H1 (cell line): ENCODE measurements at regions not wholly inside any gene's neighbourhood (a gene's known extent, or its start where the extent isn't known, plus 50 kb on each side); places are given as distances from the start of the nearest gene placed in this dataset.
A peak's percentile ranks its signal among the peaks of the same experiment; 100 is the strongest.

Experiments
- CTCF ChIA-PET: fragments of 300-600 bp; sonication (Branson Sonifier 250); formaldehyde crosslinking; loops from one replicate; lab custom pipeline; 2021; ENCODE audit not compliant: partially characterized antibody; lab: Charles Lee
- POLR2A ChIA-PET: fragments of 300-600 bp; sonication (Branson Sonifier 250); formaldehyde crosslinking; loops from one replicate; lab custom pipeline; 2021; ENCODE audit warnings: inconsistent platforms; ENCODE audit not compliant: partially characterized antibody; lab: Charles Lee
- DNase-seq, 2 experiments: peaks; one replicate each; pipeline versions ENCODE4 v3.0.0 to v3.0.0-alpha.2; 2010 to 2022; ENCODE audit warnings: low spot score in 2 of 2, low read depth in 1 of 2, mixed read lengths in 1 of 2
- FAIRE-seq: peaks from 2 replicates; lab custom pipeline; 2011; peaks lifted over from hg19 to GRCh38; lab: Jason Lieb, UNC
- H2AFZ ChIP-seq: 2 replicates; pipeline ENCODE4 v1.8.1; 2012; ENCODE audit warnings: low read length, inconsistent platforms
- H2AK5ac ChIP-seq: 2 replicates; pipeline ENCODE4 v1.6.1; 2013; ENCODE audit warnings: low read depth, low read length
- H2BK120ac ChIP-seq: replicated peaks from 2 replicates; pipeline ENCODE3; 2013; ENCODE audit warnings: low read depth, low read length, inconsistent platforms
- H2BK12ac ChIP-seq: 2 replicates; pipeline ENCODE4 v1.6.1; 2013; ENCODE audit warnings: low read depth, low read length
- H2BK15ac ChIP-seq: 2 replicates; pipeline ENCODE4 v1.6.1; 2013; ENCODE audit warnings: low read length
- H2BK20ac ChIP-seq: 2 replicates; pipeline ENCODE4 v1.6.1; 2013; ENCODE audit warnings: low read length
- H2BK5ac ChIP-seq: 2 replicates; pipeline ENCODE4 v1.6.1; 2013; ENCODE audit warnings: low read depth, low read length
- H3K14ac ChIP-seq: 2 replicates; pipeline ENCODE4 v1.6.1; 2013; ENCODE audit warnings: inconsistent platforms; ENCODE audit not compliant: insufficient read length
- H3K18ac ChIP-seq: 2 replicates; pipeline ENCODE4 v1.6.1; 2013; ENCODE audit warnings: low read length; ENCODE audit errors: extremely low read depth
- H3K23ac ChIP-seq: 2 replicates; pipeline ENCODE4 v1.6.1; 2013; ENCODE audit warnings: inconsistent platforms; ENCODE audit not compliant: insufficient read length
- H3K23me2 ChIP-seq: 2 replicates; pipeline ENCODE4 v1.6.1; 2013; ENCODE audit warnings: low read depth, low read length
- H3K27ac ChIP-seq: 2 replicates; pipeline ENCODE4 v1.6.1; 2011; ENCODE audit warnings: low read depth, low read length, inconsistent platforms
- H3K27me3 ChIP-seq, 4 experiments: replicated peaks in 1 of 4; 1 replicate in 1 of 4; 2 replicates in 3 of 4; pipeline versions ENCODE4 v1.6.1 to v1.8.1; 2011 to 2013; ENCODE audit warnings: low read length in 3 of 4, mild to moderate bottlenecking in 3 of 4, inconsistent platforms in 2 of 4, mixed read lengths in 2 of 4, moderate library complexity in 1 of 4; ENCODE audit not compliant: control insufficient read depth in 3 of 4, insufficient read depth in 3 of 4; ENCODE audit errors: extremely low read depth in 1 of 4
- H3K36me3 ChIP-seq, 4 experiments: 2 replicates each; pipeline versions ENCODE4 v1.6.1 to v1.8.1; 2011 to 2013; ENCODE audit warnings: mild to moderate bottlenecking in 4 of 4, low read length in 3 of 4, moderate library complexity in 2 of 4, control low read depth in 1 of 4, inconsistent platforms in 1 of 4; ENCODE audit not compliant: insufficient read depth in 4 of 4, control insufficient read depth in 2 of 4
- H3K4ac ChIP-seq: replicated peaks from 2 replicates; pipeline ENCODE3; 2013; ENCODE audit warnings: low read length, low read depth, mixed read lengths, inconsistent platforms; ENCODE audit not compliant: insufficient read length
- H3K4me1 ChIP-seq, 4 experiments: replicated peaks in 1 of 4; 1 replicate in 1 of 4; 2 replicates in 3 of 4; pipeline versions ENCODE4 v1.6.1 to v1.8.1; 2011 to 2013; ENCODE audit warnings: low read length in 3 of 4, inconsistent platforms in 2 of 4, mixed read lengths in 1 of 4; ENCODE audit not compliant: insufficient read depth in 4 of 4, control insufficient read depth in 3 of 4
- H3K4me2 ChIP-seq, 2 experiments: 2 replicates each; pipeline versions ENCODE4 v1.6.1 to v1.8.1; 2011 to 2013; ENCODE audit warnings: low read depth in 2 of 2, low read length in 2 of 2, control low read depth in 1 of 2, inconsistent platforms in 1 of 2, mild to moderate bottlenecking in 1 of 2; ENCODE audit not compliant: insufficient read depth in 1 of 2
- H3K4me3 ChIP-seq, 4 experiments: fragments of 200-600, 300-600 bp in 1 of 4; sonication (generic), shearing (Covaris generic), sonication (Bioruptor Twin) in 1 of 4; 2 replicates each; pipeline versions ENCODE4 v1.5.1 to v1.8.1; 2011 to 2016; ENCODE audit warnings: low read length in 4 of 4, low read depth in 3 of 4, control low read depth in 2 of 4, inconsistent platforms in 2 of 4, mild to moderate bottlenecking in 2 of 4, mixed read lengths in 1 of 4, moderate library complexity in 1 of 4; ENCODE audit not compliant: insufficient read depth in 2 of 4; ENCODE audit errors: extremely low read depth in 1 of 4
- H3K56ac ChIP-seq: replicated peaks from 2 replicates; pipeline ENCODE3; 2013; ENCODE audit warnings: low read depth, mild to moderate bottlenecking, mixed read lengths, low read length, inconsistent platforms; ENCODE audit not compliant: insufficient read length
- H3K79me1 ChIP-seq: 2 replicates; pipeline ENCODE4 v1.6.1; 2013; ENCODE audit warnings: low read depth, low read length, control low read depth
- H3K79me2 ChIP-seq, 2 experiments: 2 replicates each; pipeline versions ENCODE4 v1.6.1 to v1.8.1; 2012 to 2013; ENCODE audit warnings: low read length in 2 of 2, mild to moderate bottlenecking in 2 of 2, inconsistent platforms in 1 of 2; ENCODE audit not compliant: insufficient read depth in 2 of 2, control insufficient read depth in 1 of 2
- H3K9ac ChIP-seq, 4 experiments: replicated peaks in 1 of 4; 1 replicate in 1 of 4; 2 replicates in 3 of 4; pipeline versions ENCODE4 v1.6.1 to v1.8.1; 2011 to 2013; ENCODE audit warnings: low read depth in 3 of 4, low read length in 3 of 4, control low read depth in 2 of 4, mild to moderate bottlenecking in 2 of 4, moderate library complexity in 2 of 4, inconsistent platforms in 1 of 4; ENCODE audit errors: extremely low read depth in 1 of 4
- H3K9me3 ChIP-seq, 2 experiments: 2 replicates each; pipeline versions ENCODE4 v1.6.1 to v1.8.1; 2012 to 2013; ENCODE audit warnings: mild to moderate bottlenecking in 2 of 2, moderate library complexity in 2 of 2, control low read depth in 1 of 2, inconsistent platforms in 1 of 2, low read depth in 1 of 2, low read length in 1 of 2, mixed read lengths in 1 of 2; ENCODE audit not compliant: insufficient read depth in 2 of 2
- H4K20me1 ChIP-seq, 2 experiments: replicated peaks in 1 of 2; 2 replicates each; pipeline versions ENCODE3 to v1.8.1; 2011 to 2013; ENCODE audit warnings: inconsistent platforms in 2 of 2, low read length in 2 of 2, mild to moderate bottlenecking in 1 of 2; ENCODE audit not compliant: insufficient read depth in 2 of 2, control insufficient read depth in 1 of 2
- H4K5ac ChIP-seq: 2 replicates; pipeline ENCODE4 v1.6.1; 2013; ENCODE audit warnings: low read length, low read depth, mixed read lengths, inconsistent platforms; ENCODE audit not compliant: insufficient read length
- H4K8ac ChIP-seq: 2 replicates; pipeline ENCODE4 v1.8.0; 2013; ENCODE audit warnings: mild to moderate bottlenecking, moderate library complexity, low read length, inconsistent platforms; ENCODE audit not compliant: insufficient read depth; ENCODE audit errors: extremely low read depth
- H4K91ac ChIP-seq: replicated peaks from 2 replicates; pipeline ENCODE3; 2013; ENCODE audit warnings: low read length, mixed read lengths, inconsistent platforms; ENCODE audit not compliant: insufficient read length
- CHD2 ChIP-seq: IDR thresholded peaks from 2 replicates; pipeline ENCODE4 v1.6.1; 2012; ENCODE audit warnings: low read length, improper control_type of control experiment
- CREB1 ChIP-seq: IDR thresholded peaks from 2 replicates; pipeline ENCODE4 v1.6.1; 2012; ENCODE audit warnings: inconsistent platforms
- HDAC6 ChIP-seq: IDR thresholded peaks from one replicate; pipeline ENCODE4 v1.7.1; 2012; ENCODE audit warnings: low read depth, mild to moderate bottlenecking, inconsistent platforms, low read length, moderate library complexity
- KDM1A ChIP-seq: fragments of 200-600, 300-600 bp; sonication (generic); IDR thresholded peaks from 2 replicates; pipeline ENCODE4 v1.7.1; 2016; ENCODE audit warnings: mild to moderate bottlenecking, low read length, borderline replicate concordance
- TEAD4 ChIP-seq: IDR thresholded peaks from 2 replicates; pipeline ENCODE4 v1.6.1; 2012; ENCODE audit warnings: low read depth, low read length, inconsistent platforms, mixed read lengths
- WGBS, 2 experiments: shearing (Covaris generic) in 1 of 2; methylation state at CpG; one replicate each; pipeline versions ENCODE4 v1.1.6 to v1.1.7; 2013 to 2015; ENCODE audit warnings: low lambda C conversion rate in 2 of 2, mixed read lengths in 2 of 2, inconsistent platforms in 1 of 2, low coverage in 1 of 2, missing lambda C conversion rate in 1 of 2; ENCODE audit not compliant: insufficient replicate concordance in 2 of 2, insufficient coverage in 1 of 2, insufficient read length in 1 of 2; ENCODE audit errors: extremely low coverage in 1 of 2, missing lambda C conversion rate in 1 of 2; 5-methylcytosine and 5-hydroxymethylcytosine counted together
- TF ChIP-seq, protein P1 (sequence below): IDR thresholded peaks from 2 replicates; pipeline ENCODE4 v1.6.1; 2011; ENCODE audit warnings: low read depth, mild to moderate bottlenecking, low read length; ENCODE audit not compliant: insufficient read depth

DNA sequence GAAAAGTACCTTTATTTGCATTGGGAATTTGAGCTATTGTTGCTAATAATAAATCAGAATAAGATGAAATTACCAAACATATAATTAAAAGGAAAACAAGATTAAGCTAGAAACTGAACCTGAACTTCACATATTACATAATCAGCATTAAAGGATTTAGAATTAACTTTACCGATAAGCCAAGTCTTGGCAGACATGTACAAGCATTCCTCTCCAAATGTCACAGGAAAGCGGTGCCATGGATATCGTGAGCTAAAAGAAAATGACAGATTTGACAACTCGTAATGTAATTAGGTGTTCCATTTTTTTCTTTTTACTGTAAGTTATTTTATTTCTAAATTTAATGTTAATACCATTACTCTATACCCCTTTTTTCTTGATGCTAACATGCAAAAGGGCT is 55.1 kb upstream of the CD302 start:
- no peak for FAIRE-seq
- Histone ChIP-seq H2AK5ac (no peak overlapping the region), H2BK120ac (no peak overlapping the region), H2BK12ac (no peak overlapping the region), H3K9ac (peak overlapping the region in 1 of 4 experiments; percentile 9; a peak in 1 of 7 replicates), H3K79me1 (no peaks in the 10 kb centered on the region), H3K4me2 (no peak overlapping the region), H3K4me3 (no peak overlapping the region), H2BK15ac (no peak overlapping the region), H4K91ac (no peak overlapping the region), H3K4ac (no peak overlapping the region), H2BK5ac (no peak overlapping the region), H3K27me3 (no peaks in the 10 kb centered on the region; a peak in 1 of 7 replicates), H3K4me1 (peaks cover 0 to 3% (median 0%) of the 10 kb centered on the region in 4 experiments; a peak in 2 of 7 replicates), H3K23me2 (no peaks in the 10 kb centered on the region), H3K14ac (no peak overlapping the region), H3K27ac (no peak overlapping the region), H3K36me3 (no peaks in the 10 kb centered on the region), H2BK20ac (no peak overlapping the region), H4K20me1 (no peaks in the 10 kb centered on the region), H4K8ac (no peak overlapping the region), H3K56ac (no peak overlapping the region), H4K5ac (no peak overlapping the region), H3K79me2 (no peaks in the 10 kb centered on the region), H3K9me3 (no peaks in the 10 kb centered on the region), H3K18ac (no peak overlapping the region), H3K23ac (no peak overlapping the region), H2AFZ (no peak overlapping the region)
- CTCF ChIA-PET = interaction anchor here (0.7 kb wide), 1 partner anchor 635 kb away, joined by 3 read pairs; no protein-coding TSS in a partner anchor
- WGBS, 2 experiments = 84% methylated on average over 4 of the region's 4 CpGs; no CpG with 5 or more reads in 1 of the 2 experiments
- POLR2A ChIA-PET = no interaction called here
- no peak for DNase-seq
- TF ChIP-seq KDM1A = no peak
- no peak for TF ChIP-seq HDAC6
- TF ChIP-seq, protein P1, sequence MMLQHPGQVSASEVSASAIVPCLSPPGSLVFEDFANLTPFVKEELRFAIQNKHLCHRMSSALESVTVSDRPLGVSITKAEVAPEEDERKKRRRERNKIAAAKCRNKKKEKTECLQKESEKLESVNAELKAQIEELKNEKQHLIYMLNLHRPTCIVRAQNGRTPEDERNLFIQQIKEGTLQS = no peak
- TF ChIP-seq CREB1 = no peak
- no peak for TF ChIP-seq TEAD4
- no peak for TF ChIP-seq CHD2
